Nephron progenitor cell (in vitro differentiated cells): ENCODE measurements at regions not wholly inside any gene's neighbourhood (a gene's known extent, or its start where the extent isn't known, plus 50 kb on each side); places are given as distances from the start of the nearest gene placed in this dataset.

Experiments used
- DNase-seq: peaks from one replicate; pipeline ENCODE4 v3.0.0; 2021
- H3K27ac Mint-ChIP-seq: 2 replicates; pipeline ENCODE4 v1.8.0; 2021; ENCODE audit warnings: mild to moderate bottlenecking, moderate library complexity, mixed read lengths
- H3K27me3 Mint-ChIP-seq: 2 replicates; pipeline ENCODE4 v1.8.0; 2021; ENCODE audit warnings: mild to moderate bottlenecking, low read depth, mixed read lengths; ENCODE audit not compliant: poor library complexity
- H3K36me3 Mint-ChIP-seq: 2 replicates; pipeline ENCODE4 v1.8.0; 2021; ENCODE audit warnings: low read depth, mixed read lengths
- H3K4me1 Mint-ChIP-seq: 2 replicates; pipeline ENCODE4 v1.8.0; 2021; ENCODE audit warnings: mixed read lengths
- H3K4me3 Mint-ChIP-seq: 2 replicates; pipeline ENCODE4 v1.8.0; 2021; ENCODE audit warnings: mild to moderate bottlenecking, moderate library complexity, mixed read lengths
- H3K9me3 Mint-ChIP-seq: 2 replicates; pipeline ENCODE4 v1.8.0; 2021; ENCODE audit warnings: mild to moderate bottlenecking, moderate library complexity, mixed read lengths
- TF ChIP-seq, protein P1 (sequence below): fragments of 200-600 bp; sonication (generic); IDR thresholded peaks from 2 replicates; pipeline ENCODE4 v1.5.0; 2021; ENCODE audit warnings: antibody characterized with exemption

DNA sequence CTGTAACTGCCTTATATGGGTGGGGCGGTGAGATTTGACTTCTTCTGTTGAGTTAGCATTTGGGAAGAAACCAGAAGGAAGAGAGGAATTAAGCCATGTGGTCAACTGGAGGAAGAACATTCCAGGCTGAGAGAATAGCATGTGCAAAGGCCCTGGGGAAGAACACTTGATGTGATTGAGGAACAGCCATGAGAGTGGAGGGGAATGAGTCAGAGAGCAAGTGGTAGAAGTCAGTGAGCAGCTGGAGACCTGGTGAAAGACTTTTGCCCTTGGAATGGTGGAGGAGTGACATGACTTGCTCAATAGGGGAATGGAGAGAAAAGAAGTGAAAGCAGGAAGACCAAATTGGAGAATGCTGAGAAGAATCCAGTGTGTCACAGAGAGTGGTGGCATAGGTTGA is 327.8 kb upstream of the HAND2 start:
- H3K36me3 Mint-ChIP-seq: no peaks in the 10 kb centered on the region
- H3K9me3 Mint-ChIP-seq: peaks cover 9% of the 10 kb centered on the region
- TF ChIP-seq, protein P1, sequence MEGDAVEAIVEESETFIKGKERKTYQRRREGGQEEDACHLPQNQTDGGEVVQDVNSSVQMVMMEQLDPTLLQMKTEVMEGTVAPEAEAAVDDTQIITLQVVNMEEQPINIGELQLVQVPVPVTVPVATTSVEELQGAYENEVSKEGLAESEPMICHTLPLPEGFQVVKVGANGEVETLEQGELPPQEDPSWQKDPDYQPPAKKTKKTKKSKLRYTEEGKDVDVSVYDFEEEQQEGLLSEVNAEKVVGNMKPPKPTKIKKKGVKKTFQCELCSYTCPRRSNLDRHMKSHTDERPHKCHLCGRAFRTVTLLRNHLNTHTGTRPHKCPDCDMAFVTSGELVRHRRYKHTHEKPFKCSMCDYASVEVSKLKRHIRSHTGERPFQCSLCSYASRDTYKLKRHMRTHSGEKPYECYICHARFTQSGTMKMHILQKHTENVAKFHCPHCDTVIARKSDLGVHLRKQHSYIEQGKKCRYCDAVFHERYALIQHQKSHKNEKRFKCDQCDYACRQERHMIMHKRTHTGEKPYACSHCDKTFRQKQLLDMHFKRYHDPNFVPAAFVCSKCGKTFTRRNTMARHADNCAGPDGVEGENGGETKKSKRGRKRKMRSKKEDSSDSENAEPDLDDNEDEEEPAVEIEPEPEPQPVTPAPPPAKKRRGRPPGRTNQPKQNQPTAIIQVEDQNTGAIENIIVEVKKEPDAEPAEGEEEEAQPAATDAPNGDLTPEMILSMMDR: no peak

GRCh38 chr4:173855015-173855414 is 325.0 kb upstream of the HAND2 start:
- DNase-seq: no peak
- Mint-ChIP-seq H3K36me3 (no peaks in the 10 kb centered on the region), H3K27me3 (no peaks in the 10 kb centered on the region), H3K4me3 (no peak overlapping the region), H3K4me1 (peaks cover 16% of the 10 kb centered on the region), H3K9me3 (no peaks in the 10 kb centered on the region), H3K27ac (no peak overlapping the region)
- TF ChIP-seq, protein P1: no peak

More for the DNA sequence above, 327.8 kb upstream of the HAND2 start:
- DNase-seq: no peak
- peaks cover 1% of the 10 kb centered on the region for H3K27me3 Mint-ChIP-seq
- peaks cover 20% of the 10 kb centered on the region for H3K4me1 Mint-ChIP-seq
- no peak overlapping the region for H3K27ac Mint-ChIP-seq
- H3K4me3 Mint-ChIP-seq: no peak overlapping the region

GRCh38 chr4:173852775-173853174 is 322.7 kb upstream of the HAND2 start:
- Mint-ChIP-seq H3K4me1 (no peaks in the 10 kb centered on the region), H3K27me3 (no peaks in the 10 kb centered on the region), H3K36me3 (no peaks in the 10 kb centered on the region), H3K27ac (no peak overlapping the region), H3K9me3 (no peaks in the 10 kb centered on the region), H3K4me3 (no peak overlapping the region)
- DNase-seq: no peak
- TF ChIP-seq, protein P1: no peak

DNA sequence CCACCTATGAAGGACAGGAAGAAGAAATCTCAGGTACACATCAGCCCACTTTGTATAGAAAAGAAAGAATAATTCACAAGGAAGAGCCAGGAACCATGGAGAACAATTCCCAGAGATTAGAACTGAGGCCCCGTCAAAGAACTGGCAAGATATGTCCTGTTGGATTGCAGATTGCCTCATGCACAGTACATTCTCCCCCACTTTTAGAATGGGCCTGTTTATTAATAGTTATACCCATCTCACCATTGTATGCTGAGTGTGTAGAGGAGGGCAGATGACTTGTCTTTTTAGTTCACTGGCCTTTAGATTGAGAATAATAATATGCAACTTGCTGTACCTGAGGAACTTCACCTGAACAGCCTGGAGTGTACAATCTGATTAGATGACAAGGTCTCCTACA is 315.6 kb upstream of the HAND2 start:
- no peak overlapping the region for H3K4me3 Mint-ChIP-seq
- no peaks in the 10 kb centered on the region for H3K27me3 Mint-ChIP-seq
- no peak for DNase-seq
- H3K4me1 Mint-ChIP-seq: no peaks in the 10 kb centered on the region
- TF ChIP-seq, protein P1: no peak
- no peaks in the 10 kb centered on the region for H3K36me3 Mint-ChIP-seq
- H3K9me3 Mint-ChIP-seq: peaks cover 16% of the 10 kb centered on the region
- no peak overlapping the region for H3K27ac Mint-ChIP-seq

DNA sequence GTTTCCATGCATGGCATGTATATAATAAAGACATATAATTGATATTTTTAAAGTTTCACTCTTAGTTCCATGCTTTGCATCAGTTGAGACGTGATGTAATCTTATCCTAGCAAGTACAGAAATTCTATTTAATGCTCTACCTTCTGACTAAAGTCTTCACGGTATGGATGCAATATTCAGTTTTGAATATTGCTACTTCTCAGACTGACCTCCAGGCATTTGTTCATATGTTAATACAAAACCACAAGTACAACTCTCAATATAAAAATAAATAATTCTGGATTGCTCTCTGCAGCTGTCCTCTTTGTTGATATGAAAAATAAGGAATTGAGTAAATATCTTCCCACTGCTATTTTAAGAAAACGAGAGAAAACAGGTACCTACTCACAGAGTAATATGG is 309.8 kb upstream of the HAND2 start:
- Mint-ChIP-seq H3K27ac (no peak overlapping the region), H3K9me3 (peaks cover 16% of the 10 kb centered on the region), H3K4me3 (no peak overlapping the region), H3K27me3 (no peaks in the 10 kb centered on the region), H3K4me1 (no peaks in the 10 kb centered on the region), H3K36me3 (no peaks in the 10 kb centered on the region)
- no peak for DNase-seq
- TF ChIP-seq, protein P1: no peak

GRCh38 chr4:173837517-173837916 is 307.5 kb upstream of the HAND2 start:
- no peak for DNase-seq
- Mint-ChIP-seq H3K4me3 (no peak overlapping the region), H3K36me3 (no peaks in the 10 kb centered on the region), H3K4me1 (no peaks in the 10 kb centered on the region), H3K27me3 (no peaks in the 10 kb centered on the region), H3K9me3 (peaks cover 7% of the 10 kb centered on the region), H3K27ac (no peak overlapping the region)
- TF ChIP-seq, protein P1: no peak
